ENCODE measurements at regions not wholly inside any gene's neighbourhood (a gene's known extent, or its start where the extent isn't known, plus 50 kb on each side); places are given as distances from the start of the nearest gene placed in this dataset.

DNA sequence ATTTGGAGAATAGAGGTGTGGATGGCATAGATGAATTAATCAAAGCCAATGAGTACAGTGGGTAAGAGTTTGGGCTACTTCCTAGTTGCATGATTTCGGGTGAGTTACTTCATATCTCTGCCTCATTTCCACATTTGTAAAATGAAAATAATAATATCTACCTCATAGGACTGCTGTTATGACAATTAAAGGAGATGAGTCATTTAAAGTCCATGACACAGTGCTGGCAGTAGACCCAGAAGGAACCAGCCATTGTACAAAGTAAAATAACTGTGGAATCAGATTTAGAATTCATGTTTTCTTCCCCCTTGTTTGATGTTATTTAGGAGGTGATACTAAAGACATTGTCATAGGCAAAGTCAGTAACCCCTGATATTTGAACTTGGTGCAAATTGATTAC is 139.5 kb upstream of the SLC27A6 start:
- TF ChIP-seq, protein P1, sequence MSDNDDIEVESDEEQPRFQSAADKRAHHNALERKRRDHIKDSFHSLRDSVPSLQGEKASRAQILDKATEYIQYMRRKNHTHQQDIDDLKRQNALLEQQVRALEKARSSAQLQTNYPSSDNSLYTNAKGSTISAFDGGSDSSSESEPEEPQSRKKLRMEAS (IDR thresholded peaks at IDR 0.05; ENCODE audit: insufficient read depth, insufficient read length) = no peak
- TF ChIP-seq POLR2A (IDR thresholded peaks at IDR 0.05; ENCODE audit: low read depth, low read length) (no peak), POLR2AphosphoS5 (IDR thresholded peaks at IDR 0.05; ENCODE audit: insufficient read depth, low read depth, low read length) (no peak)
- TF ChIP-seq, protein P2, sequence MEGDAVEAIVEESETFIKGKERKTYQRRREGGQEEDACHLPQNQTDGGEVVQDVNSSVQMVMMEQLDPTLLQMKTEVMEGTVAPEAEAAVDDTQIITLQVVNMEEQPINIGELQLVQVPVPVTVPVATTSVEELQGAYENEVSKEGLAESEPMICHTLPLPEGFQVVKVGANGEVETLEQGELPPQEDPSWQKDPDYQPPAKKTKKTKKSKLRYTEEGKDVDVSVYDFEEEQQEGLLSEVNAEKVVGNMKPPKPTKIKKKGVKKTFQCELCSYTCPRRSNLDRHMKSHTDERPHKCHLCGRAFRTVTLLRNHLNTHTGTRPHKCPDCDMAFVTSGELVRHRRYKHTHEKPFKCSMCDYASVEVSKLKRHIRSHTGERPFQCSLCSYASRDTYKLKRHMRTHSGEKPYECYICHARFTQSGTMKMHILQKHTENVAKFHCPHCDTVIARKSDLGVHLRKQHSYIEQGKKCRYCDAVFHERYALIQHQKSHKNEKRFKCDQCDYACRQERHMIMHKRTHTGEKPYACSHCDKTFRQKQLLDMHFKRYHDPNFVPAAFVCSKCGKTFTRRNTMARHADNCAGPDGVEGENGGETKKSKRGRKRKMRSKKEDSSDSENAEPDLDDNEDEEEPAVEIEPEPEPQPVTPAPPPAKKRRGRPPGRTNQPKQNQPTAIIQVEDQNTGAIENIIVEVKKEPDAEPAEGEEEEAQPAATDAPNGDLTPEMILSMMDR (IDR thresholded peaks at IDR 0.05; ENCODE audit: extremely low read depth in 1 of 2, insufficient read depth in 1 of 2, low read depth in 1 of 2, low read length in 2 of 2) = no peak

Data from endothelial cell of umbilical vein (primary cell).